ENCODE measurements at regions not wholly inside any gene's neighbourhood (a gene's known extent, or its start where the extent isn't known, plus 50 kb on each side); places are given as distances from the start of the nearest gene placed in this dataset.
"Not testable (repeated sequence)": the region's sequence is repeated elsewhere in the genome, so short reads cannot be mapped to it uniquely, and the experiment has no call there.

GRCh38 chr6:112504621-112505020, 157.5 kb downstream of the RFPL4B start:
- no peak for DNase-seq (ENCODE audit: low read depth in 2 of 2)

- no peak for DNase-seq (ENCODE audit: low read depth in 2 of 2)
Observed at GRCh38 chr6:112511441-112511840, 164.3 kb downstream of the RFPL4B start.

DNA sequence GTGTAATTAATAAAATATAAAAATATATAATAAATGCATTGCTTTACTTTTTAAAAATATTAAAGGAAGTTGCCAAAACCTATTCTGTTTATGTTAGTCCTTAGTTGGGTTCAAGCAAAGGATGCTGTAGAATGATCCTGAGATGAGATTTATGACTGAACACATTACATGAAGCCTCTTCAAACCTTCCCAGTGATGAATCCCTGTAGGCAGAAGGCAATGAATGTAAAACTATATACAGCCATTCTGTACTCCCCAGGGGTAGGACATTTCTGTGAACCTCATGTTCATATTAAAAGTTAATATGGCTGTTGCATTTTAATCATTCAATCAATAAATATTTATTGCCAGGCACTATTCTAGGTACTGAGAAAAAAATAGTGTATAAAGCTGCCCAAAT, 166.0 kb downstream of the RFPL4B start:
- no peak for DNase-seq (ENCODE audit: low read depth in 2 of 2)

DNA sequence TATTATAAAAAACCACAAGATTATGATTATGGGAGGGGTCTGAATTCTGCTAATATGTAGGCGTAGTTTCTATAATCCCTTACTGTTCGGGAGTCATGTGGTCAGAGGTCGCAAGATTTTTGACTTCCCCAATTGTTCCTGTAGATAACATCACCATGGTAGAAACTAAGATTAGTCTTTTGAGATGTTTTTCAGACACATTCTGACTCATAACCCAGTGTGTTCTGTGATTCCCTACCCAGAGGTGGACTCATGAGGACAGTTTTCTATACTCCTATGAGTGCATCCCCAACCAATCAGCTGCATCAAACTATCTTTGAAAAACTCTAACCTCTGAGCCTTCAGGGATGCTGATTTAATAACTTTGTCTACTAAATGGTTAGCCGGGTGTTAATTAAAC, 175.5 kb downstream of the RFPL4B start:
- DNase-seq (ENCODE audit: low read depth in 2 of 2), result no peak

- no peak for DNase-seq (ENCODE audit: low read depth in 2 of 2)
Observed at GRCh38 chr6:112524071-112524470, 176.9 kb downstream of the RFPL4B start.

DNA sequence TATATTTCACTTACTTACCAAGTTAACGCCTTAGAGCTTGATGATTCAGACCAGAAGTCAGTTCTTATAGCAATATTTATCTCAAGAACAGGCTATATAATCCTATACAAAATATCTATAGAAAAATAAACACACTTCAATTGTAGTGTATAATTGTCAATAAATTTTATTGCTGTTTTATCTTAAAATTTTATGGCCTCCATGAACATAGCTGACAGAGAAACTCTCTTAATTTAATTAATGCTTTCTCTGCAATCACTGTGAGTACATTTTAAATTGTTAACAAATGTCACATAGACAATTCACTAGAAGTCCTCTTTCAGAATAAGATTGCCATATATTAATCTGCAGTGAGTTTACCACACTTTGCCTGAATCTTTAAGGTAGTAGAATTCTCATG, 178.6 kb downstream of the RFPL4B start:
- no peak for DNase-seq (ENCODE audit: low read depth in 2 of 2)

DNA sequence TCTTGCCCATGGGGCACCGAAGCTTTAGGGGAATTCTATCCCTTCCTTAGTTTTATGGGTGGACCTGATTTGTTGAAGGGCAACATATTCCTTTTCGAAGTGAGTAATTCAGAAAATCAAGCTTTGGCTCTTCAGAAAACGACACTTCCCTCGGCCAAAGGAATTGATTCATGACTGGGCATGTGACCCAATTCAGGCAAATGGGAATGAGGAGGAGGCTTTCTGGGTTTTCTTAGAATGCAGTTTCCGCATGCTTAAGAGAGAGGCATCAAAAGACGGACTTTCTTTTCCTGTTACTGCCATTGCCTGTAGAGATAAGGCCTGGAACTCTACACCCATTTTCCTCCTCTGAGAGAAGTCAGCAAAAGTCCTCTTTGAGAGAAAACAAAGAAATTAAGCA, 179.5 kb downstream of the RFPL4B start:
- no peak for DNase-seq (ENCODE audit: low read depth in 2 of 2)

DNA sequence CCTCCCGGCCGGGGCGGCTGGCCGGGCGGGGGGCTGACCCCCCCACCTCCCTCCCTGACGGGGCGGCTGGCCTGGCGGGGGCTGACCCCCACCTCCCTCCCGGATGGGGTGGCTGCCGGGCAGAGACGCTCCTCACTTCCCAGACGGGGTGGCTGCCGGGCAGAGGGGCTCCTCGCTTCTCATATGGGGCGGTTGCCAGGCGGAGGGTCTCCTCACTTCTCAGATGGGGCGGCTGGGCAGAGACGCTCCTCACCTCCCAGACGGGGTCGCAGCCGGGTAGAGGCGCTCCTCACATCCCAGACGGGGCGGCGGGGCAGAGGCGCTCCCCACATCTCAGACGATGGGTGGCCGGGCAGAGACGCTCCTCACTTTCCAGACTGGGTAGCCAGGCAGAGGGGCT, 181.2 kb downstream of the RFPL4B start:
- DNase-seq (ENCODE audit: low read depth in 2 of 2), result not testable (repeated sequence)

GRCh38 chr6:112535816-112536215, 188.7 kb downstream of the RFPL4B start:
- no peak for DNase-seq (ENCODE audit: low read depth in 2 of 2)

- no peak for DNase-seq (ENCODE audit: low read depth in 2 of 2)
Observed at GRCh38 chr6:112539355-112539754, 192.2 kb downstream of the RFPL4B start.

- DNase-seq (ENCODE audit: low read depth in 2 of 2), result not testable (repeated sequence)
Observed at GRCh38 chr6:112541847-112542246, 194.7 kb downstream of the RFPL4B start.

- DNase-seq (ENCODE audit: low read depth in 2 of 2), result not testable (repeated sequence)
Observed at GRCh38 chr6:112547321-112548085, 200.4 kb downstream of the RFPL4B start.

GRCh38 chr6:112549749-112550148, 202.6 kb downstream of the RFPL4B start:
- no peak for DNase-seq (ENCODE audit: low read depth in 2 of 2)

DNA sequence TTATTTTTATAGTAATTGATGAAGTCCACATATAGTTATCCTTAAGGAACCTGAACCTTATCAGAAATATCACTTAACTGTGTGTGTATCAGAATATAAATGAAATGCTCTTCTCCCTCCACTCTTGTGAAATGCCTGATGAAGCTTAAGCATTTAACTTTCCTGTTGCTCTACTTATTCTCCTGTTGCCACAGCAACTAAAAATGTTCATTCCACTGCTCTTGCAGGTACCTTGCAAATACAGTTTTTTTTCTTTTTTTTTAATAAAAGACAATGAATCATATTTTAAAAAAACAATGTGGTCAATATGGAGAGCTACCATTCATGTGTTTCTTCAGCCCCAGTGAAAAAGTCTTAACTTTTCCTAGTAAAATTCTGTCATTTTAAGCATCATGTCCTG, 210.3 kb downstream of the RFPL4B start:
- no peak for DNase-seq (ENCODE audit: low read depth in 2 of 2)

- DNase-seq (ENCODE audit: low read depth in 2 of 2), result no peak
Observed at GRCh38 chr6:112557961-112558360, 210.8 kb downstream of the RFPL4B start.

GRCh38 chr6:112560651-112561050, 213.5 kb downstream of the RFPL4B start:
- DNase-seq (ENCODE audit: low read depth in 2 of 2), result no peak

DNA sequence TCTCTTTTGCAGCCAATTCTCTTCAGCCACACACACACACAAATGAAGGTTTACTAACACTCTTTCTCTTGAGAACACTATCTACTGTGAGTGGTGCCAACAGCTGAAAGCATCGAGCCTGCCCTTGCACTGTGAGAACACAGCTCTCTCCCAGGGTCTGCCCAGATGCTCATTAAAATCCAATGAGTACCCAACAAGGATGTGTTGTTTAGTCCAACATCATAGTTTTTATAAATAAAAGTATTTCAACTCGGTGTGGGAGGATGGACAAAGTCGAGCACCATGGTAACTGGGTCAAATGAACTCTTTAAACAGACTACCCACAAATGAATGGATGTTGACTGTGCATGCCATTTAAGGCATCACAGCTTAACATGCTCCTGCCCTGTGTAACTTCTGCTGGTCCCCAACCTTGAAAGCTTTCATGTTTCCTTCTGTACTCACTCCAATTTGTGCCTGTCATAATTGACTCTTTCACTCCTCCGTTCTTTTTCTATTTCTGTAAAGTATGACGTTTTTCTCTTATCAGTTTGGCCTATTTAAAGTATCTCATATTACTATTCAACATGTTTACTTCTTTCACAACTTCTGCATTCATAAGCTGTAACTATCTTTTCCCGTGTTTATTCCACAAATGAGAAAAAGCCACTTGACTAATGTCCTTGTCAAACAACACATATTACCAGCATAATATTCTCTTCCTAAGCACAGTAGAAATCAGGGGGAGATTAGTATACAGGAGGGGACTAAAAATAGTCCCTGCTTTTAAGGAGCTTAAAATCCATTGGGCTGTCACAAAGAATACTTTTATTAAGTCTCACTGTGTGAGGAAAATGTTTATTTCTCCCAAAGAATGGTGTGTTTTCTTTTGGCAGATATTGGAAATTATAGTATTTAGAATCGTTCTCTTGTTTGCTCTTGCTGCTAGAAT, 215.4 kb downstream of the RFPL4B start:
- no peak for DNase-seq (ENCODE audit: low read depth in 2 of 2)

- DNase-seq (ENCODE audit: low read depth in 2 of 2), result no peak
Observed at GRCh38 chr6:112563368-112563767, 216.2 kb downstream of the RFPL4B start.

DNA sequence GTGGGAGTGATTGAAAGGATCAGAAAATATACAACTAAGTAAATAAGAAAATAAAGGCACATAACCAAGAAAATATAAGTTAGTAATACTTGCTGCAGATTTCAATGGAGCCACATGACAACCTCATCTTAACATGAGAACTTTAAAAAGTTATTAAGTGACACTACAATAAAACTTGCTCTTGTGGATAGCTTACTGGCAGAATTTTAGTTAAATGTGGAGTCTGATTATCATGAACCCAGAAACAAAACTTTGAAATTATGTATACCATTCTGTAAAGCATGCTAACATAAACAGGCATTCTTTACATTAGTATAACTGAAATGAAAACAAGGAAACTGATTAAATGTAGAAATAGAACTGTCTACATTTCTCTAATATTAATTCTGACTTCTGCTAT, 220.9 kb downstream of the RFPL4B start:
- no peak for DNase-seq (ENCODE audit: low read depth in 2 of 2)

- no peak for DNase-seq (ENCODE audit: low read depth in 2 of 2)
Observed at GRCh38 chr6:112571488-112572270, 224.5 kb downstream of the RFPL4B start.

DNA sequence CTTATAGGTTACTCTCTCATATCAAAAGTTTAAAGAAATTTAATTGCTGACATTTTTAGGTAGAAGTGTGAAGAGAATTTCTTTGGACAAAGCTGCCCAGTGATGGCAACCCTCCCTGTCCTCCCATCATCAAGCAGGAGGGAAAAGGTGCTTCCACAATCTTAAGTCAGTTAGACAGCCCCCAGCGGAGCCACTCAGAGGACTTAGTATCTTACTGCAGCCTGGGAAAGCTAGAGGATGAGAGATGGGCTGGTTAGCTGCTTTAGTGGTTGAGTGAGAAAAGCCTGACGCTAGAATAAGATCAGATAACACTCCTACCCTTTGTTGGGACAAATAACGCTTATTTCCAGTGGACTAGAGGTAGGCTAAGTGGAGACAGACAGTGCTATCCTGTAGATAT, 227.1 kb downstream of the RFPL4B start:
- DNase-seq (ENCODE audit: low read depth in 2 of 2), result no peak

DNA sequence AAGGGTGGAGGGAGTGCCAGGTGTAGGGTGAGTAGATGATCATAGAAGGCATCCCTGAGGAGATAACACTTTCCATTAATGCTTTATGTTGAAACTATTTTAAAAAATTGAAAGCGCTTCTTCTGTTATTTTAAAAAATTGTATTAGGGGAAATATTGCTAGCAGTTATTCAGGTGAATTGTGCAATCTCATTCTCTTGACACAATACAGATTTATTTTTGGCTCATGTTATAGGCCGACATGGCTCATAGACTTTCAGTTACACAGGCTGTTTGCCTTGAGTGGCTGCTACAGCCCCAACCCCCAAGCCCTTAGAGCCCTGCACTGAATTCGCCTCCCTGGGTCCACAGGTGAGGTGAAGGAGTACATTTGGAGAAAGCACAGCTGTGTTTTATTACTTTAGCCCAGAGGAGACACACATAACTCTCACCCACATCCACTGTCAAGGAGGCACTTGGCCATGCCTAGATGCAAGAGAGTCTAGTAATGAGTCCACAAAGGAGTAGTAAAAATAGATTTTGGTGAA, 228.2 kb downstream of the RFPL4B start:
- no peak for DNase-seq (ENCODE audit: low read depth in 2 of 2)

Measured in stimulated activated CD4-positive, alpha-beta T cell treated with anti-CD3 and anti-CD28 coated beads, Interleukin-1b, Interleukin-23, amount 100 ng/mL, for 4 hours (primary cell).